ENCODE measurements at regions not wholly inside any gene's neighbourhood (a gene's known extent, or its start where the extent isn't known, plus 50 kb on each side); places are given as distances from the start of the nearest gene placed in this dataset.
A peak's percentile ranks its signal among the peaks of the same experiment; 100 is the strongest.

DNA sequence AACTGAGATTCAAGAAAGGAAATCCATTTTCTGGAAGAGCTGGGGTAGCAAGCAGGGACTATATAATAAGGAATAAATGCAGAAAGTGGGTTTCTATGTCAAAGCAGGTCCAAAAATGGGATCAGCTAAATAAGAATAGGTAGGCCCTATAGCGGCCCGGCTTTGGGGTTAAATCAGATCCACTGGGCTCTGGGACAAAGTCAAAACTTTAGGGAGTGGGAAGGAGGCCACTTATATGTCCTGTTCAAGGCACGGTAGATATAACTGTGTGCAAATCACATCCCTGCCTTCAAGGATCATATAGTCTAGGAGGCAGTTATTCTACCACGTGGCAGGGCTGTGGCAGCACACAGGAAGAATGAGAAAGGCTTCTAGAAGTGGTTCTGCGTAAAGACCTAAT, 191.4 kb upstream of the CDYL start:
- Histone ChIP-seq H3K27ac (no peak overlapping the region), H3K36me3 (no peaks in the 10 kb centered on the region), H3K4me3 (no peak overlapping the region), H3K9me3 (no peaks in the 10 kb centered on the region), H3K27me3 (no peaks in the 10 kb centered on the region), H3K4me1 (peaks cover 0 to 7% (median 0%) of the 10 kb centered on the region in 4 donors)
- in situ Hi-C loops (cut with MboI; ENCODE audit: low pct_ligation_motif_present in 1 of 4, low pct_unique_long_range_greater_than_20kb in 1 of 4, low sequenced_read_pairs in 3 of 4), result no loop called here
- no peak for TF ChIP-seq EP300 (IDR thresholded peaks at IDR 0.05; ENCODE audit: low read depth)
- intact Hi-C loops (cut with DNase I; ENCODE audit: low total_unique reads), result no loop called here
- 90 to 91% methylated on average over 2 to 5 of the region's 5 CpGs for WGBS, 2 donors (ENCODE audit: low coverage in 1 of 2)
- DNase-seq, result no peak

DNA sequence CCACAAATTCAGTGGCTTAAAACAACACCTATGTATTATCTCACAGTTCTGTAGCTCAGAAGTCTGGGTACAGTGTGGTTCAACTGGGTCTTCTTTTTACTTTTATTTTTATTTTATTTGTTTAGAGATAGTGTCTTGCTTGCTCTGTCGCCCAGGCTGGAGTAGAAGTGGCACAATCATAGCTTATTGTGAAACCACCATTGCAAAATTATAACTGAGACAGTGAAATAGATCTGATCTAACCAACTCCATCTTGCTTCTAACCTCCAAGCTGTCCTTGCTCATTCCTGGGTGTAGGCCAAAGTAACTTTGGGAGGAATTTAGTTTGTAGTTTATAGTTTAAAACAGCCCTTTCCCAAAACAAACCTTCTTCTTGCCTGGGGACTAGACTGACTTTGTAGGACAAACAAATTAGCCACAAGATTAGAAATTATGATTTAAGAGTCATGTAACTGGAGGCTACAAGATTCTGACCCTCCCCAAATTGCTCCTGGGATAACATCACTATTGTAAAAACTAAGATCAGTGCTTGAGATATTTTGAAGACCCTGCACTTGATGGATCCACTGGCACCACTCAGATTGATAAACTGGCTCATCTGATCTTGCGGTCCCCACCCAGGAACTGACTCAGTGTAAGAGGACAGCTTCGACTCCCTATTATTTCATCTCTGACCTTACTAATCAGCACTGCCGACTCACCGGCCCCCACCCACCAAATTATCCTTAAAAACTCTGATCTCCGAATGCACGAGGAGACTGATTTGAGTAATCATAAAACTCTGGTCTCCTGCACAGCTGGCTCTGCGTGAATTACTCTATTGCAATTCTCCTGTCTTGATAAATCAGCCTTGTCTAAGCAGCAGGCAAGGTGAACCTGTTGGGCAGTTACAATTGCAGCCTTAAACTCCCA, 193.4 kb upstream of the CDYL start:
- WGBS, 2 donors (ENCODE audit: low coverage in 1 of 2), result 33 to 74% methylated on average over 1 to 8 of the region's 8 CpGs
- Histone ChIP-seq H3K27ac (peak overlapping the region; percentile 5 to 56 (median 48)), H3K4me1 (peaks cover 0 to 7% (median 0%) of the 10 kb centered on the region in 4 donors), H3K9me3 (no peaks in the 10 kb centered on the region), H3K36me3 (no peaks in the 10 kb centered on the region), H3K4me3 (no peak overlapping the region), H3K27me3 (no peaks in the 10 kb centered on the region)
- in situ Hi-C loops (cut with MboI; ENCODE audit: low pct_ligation_motif_present in 1 of 4, low pct_unique_long_range_greater_than_20kb in 1 of 4, low sequenced_read_pairs in 3 of 4) (no loop called here), intact Hi-C loops (cut with DNase I; ENCODE audit: low total_unique reads) (no loop called here)
- TF ChIP-seq, protein P1, sequence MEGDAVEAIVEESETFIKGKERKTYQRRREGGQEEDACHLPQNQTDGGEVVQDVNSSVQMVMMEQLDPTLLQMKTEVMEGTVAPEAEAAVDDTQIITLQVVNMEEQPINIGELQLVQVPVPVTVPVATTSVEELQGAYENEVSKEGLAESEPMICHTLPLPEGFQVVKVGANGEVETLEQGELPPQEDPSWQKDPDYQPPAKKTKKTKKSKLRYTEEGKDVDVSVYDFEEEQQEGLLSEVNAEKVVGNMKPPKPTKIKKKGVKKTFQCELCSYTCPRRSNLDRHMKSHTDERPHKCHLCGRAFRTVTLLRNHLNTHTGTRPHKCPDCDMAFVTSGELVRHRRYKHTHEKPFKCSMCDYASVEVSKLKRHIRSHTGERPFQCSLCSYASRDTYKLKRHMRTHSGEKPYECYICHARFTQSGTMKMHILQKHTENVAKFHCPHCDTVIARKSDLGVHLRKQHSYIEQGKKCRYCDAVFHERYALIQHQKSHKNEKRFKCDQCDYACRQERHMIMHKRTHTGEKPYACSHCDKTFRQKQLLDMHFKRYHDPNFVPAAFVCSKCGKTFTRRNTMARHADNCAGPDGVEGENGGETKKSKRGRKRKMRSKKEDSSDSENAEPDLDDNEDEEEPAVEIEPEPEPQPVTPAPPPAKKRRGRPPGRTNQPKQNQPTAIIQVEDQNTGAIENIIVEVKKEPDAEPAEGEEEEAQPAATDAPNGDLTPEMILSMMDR (IDR thresholded peaks at IDR 0.05), result no peak
- TF ChIP-seq EP300 (IDR thresholded peaks at IDR 0.05; ENCODE audit: low read depth) (no peak), POLR2AphosphoS5 (IDR thresholded peaks at IDR 0.05) (no peak), POLR2A (IDR thresholded peaks at IDR 0.05) (no peak)
- DNase-seq, result no peak

DNA sequence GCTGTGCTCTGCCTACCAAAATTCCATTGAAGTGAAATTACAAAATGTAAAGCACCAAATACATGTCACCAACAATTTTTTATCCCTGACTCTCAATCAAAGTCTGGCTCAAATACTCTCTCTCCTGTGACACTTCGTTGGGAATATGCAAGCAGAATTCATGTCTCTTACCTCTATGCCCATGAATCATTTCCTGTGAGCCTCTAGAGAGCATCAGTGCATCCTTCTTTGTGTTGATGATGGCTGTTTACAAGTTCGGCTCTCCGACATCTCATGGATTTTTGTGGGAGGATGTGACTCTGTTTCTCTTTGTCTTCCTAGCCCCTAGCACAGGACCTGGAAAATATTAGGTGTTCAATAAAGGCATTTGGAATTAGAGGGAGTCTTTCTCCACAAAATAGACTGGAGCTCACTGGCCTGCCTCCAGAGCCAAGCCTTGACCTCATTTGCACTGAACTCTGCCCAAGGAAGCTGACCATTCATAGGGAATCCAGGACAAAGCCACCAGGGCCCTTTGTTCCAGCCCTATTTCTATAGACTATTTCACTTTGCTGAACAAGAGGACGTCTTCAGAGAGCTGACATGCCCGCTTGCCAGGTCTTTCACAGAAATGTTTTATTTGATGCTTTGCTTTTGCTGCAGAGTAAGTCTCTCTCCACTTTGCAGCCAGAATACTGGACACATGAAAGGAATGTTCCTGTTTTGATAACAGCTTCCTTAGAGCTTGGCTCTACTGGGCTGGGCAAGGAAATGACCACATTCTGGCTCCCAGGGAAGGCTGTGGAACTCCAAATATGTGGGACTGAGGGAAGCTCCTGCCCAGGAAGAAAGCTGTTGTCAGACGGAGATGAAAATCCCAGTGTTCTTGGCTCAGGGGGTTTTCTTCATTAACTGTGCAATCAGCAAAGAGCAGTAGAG, 194.5 kb upstream of the CDYL start:
- intact Hi-C loops (cut with DNase I; ENCODE audit: low total_unique reads) (no loop called here), in situ Hi-C loops (cut with MboI; ENCODE audit: low pct_ligation_motif_present in 1 of 4, low pct_unique_long_range_greater_than_20kb in 1 of 4, low sequenced_read_pairs in 3 of 4) (no loop called here)
- no peaks in the 10 kb centered on the region for H3K27me3 ChIP-seq
- 70 to 73% methylated on average over 5 to 6 of the region's 6 CpGs for WGBS, 2 donors (ENCODE audit: low coverage in 1 of 2)
- no peak overlapping the region for H3K4me3 ChIP-seq
- H3K36me3 ChIP-seq, result no peaks in the 10 kb centered on the region
- H3K4me1 ChIP-seq, result peaks cover 0 to 7% (median 0%) of the 10 kb centered on the region in 4 donors
- no peak for DNase-seq
- TF ChIP-seq EP300 (IDR thresholded peaks at IDR 0.05; ENCODE audit: low read depth), result no peak
- TF ChIP-seq, protein P1 (IDR thresholded peaks at IDR 0.05), result no peak
- H3K9me3 ChIP-seq, result no peaks in the 10 kb centered on the region
- peak overlapping the region; percentile 1 to 56 (median 48) for H3K27ac ChIP-seq

DNA sequence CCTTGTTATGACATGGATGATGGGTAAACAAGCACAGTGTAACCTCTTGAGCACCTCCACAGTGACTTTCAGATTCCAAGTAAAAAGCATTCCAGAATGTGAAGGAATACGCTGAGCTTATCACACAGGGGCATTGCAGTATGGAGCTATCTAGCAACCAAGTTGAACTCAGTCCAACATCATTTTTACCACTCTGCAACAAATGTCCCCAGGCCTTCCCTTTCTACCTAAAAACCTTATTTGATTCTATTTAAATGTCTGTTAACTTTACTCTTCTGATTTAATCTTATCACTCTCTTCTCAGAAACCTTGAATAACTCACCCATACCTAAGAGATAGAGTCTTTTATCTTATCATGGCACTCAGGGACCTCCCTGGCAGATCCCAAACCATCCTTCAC, 195.8 kb upstream of the CDYL start:
- H3K27me3 ChIP-seq, result no peaks in the 10 kb centered on the region
- H3K9me3 ChIP-seq, result no peaks in the 10 kb centered on the region
- in situ Hi-C loops (cut with MboI; ENCODE audit: low pct_ligation_motif_present in 1 of 4, low pct_unique_long_range_greater_than_20kb in 1 of 4, low sequenced_read_pairs in 3 of 4), result no loop called here
- H3K4me3 ChIP-seq, result no peak overlapping the region
- no peaks in the 10 kb centered on the region for H3K36me3 ChIP-seq
- intact Hi-C loops (cut with DNase I; ENCODE audit: low total_unique reads), result no loop called here
- DNase-seq, result no peak
- WGBS, 2 donors (ENCODE audit: low coverage in 1 of 2), result 86 to 88% methylated on average over 1 of the region's 1 CpG
- no peak overlapping the region for H3K27ac ChIP-seq
- H3K4me1 ChIP-seq, result peaks cover 0 to 7% (median 0%) of the 10 kb centered on the region in 4 donors
- TF ChIP-seq, protein P1 (IDR thresholded peaks at IDR 0.05), result no peak
- TF ChIP-seq EP300 (IDR thresholded peaks at IDR 0.05; ENCODE audit: low read depth) (no peak), POLR2A (IDR thresholded peaks at IDR 0.05) (no peak), POLR2AphosphoS5 (IDR thresholded peaks at IDR 0.05) (no peak)

All from transverse colon (tissue), 4 donors.